Panc1 (cell line): ENCODE measurements at regions not wholly inside any gene's neighbourhood (a gene's known extent, or its start where the extent isn't known, plus 50 kb on each side); places are given as distances from the start of the nearest gene placed in this dataset.

Experiments
- ATAC-seq: fragments of 200-7000 bp; cut with Tn5 transposase; 2 replicates; pipeline ENCODE4 v1.9.1; 2020; ENCODE audit warnings: mild to moderate bottlenecking, moderate library complexity
- BruUV-seq: library from RNA; stranded (reverse); fragments of 400-500 nt; replicated peaks from 2 replicates; lab custom pipeline; 2021; lab: Mats Ljungman, UMichigan
- CTCF ChIA-PET: fragments of 300-600 bp; sonication (Branson Sonifier 250); formaldehyde crosslinking; loops from one replicate; lab custom pipeline; 2022; ENCODE audit warnings: antibody characterized with exemption; lab: Charles Lee
- POLR2A ChIA-PET: fragments of 300-600 bp; sonication (Branson Sonifier 250); formaldehyde crosslinking; loops from one replicate; lab custom pipeline; 2022; ENCODE audit warnings: antibody characterized with exemption; lab: Charles Lee
- DNase-seq: peaks from one replicate; pipeline ENCODE4 v3.0.0-alpha.2; 2010; ENCODE audit warnings: low read depth, low spot score
- H3K27ac ChIP-seq: 2 replicates; pipeline ENCODE4 v1.5.1; 2011; ENCODE audit warnings: mild to moderate bottlenecking, low read length, inconsistent platforms
- H3K27me3 ChIP-seq: fragments of 200-500 bp; sonication (Bioruptor generic); 2 replicates; pipeline ENCODE4 v1.6.0; 2014; ENCODE audit warnings: low read length, inconsistent platforms; ENCODE audit not compliant: control insufficient read depth, insufficient read depth
- H3K36me3 ChIP-seq: fragments of 200-500 bp; sonication (Bioruptor generic); 2 replicates; pipeline ENCODE4 v1.5.1; 2014; ENCODE audit warnings: inconsistent platforms, mild to moderate bottlenecking, low read length, moderate library complexity; ENCODE audit not compliant: control insufficient read depth, insufficient read depth
- H3K4me1 ChIP-seq: 2 replicates; pipeline ENCODE4 v1.5.1; 2011; ENCODE audit warnings: inconsistent platforms, mild to moderate bottlenecking, low read length, moderate library complexity; ENCODE audit not compliant: control insufficient read depth, insufficient read depth
- H3K4me3 ChIP-seq, 2 experiments: 2 replicates each; pipeline ENCODE4 v1.5.1; 2011 to 2012; ENCODE audit warnings: low read depth in 2 of 2, low read length in 2 of 2, mild to moderate bottlenecking in 2 of 2, inconsistent platforms in 1 of 2, moderate library complexity in 1 of 2
- H3K9me3 ChIP-seq: fragments of 200-500 bp; sonication (Bioruptor generic); 2 replicates; pipeline ENCODE4 v1.5.1; 2014; ENCODE audit warnings: low read depth, mild to moderate bottlenecking, inconsistent platforms, low read length, moderate library complexity; ENCODE audit not compliant: control insufficient read depth, insufficient read depth
- POLR2AphosphoS5 ChIP-seq: IDR thresholded peaks from 2 replicates; pipeline ENCODE4 v1.6.1; 2012; ENCODE audit warnings: mild to moderate bottlenecking, low read depth, low read length, moderate library complexity
- SIN3A ChIP-seq: IDR thresholded peaks from 2 replicates; pipeline ENCODE4 v1.6.1; 2012; ENCODE audit warnings: low read depth, mild to moderate bottlenecking, low read length, moderate library complexity, borderline replicate concordance; ENCODE audit not compliant: insufficient read depth
- TCF7L2 ChIP-seq: IDR thresholded peaks from 2 replicates; pipeline ENCODE4 v1.6.1; 2011; ENCODE audit warnings: mild to moderate bottlenecking, low read depth, low read length, inconsistent platforms
- in situ Hi-C: cut with HindIII; loops from 2 replicates; pipeline ENCODE4 v1.10.0; 2016; ENCODE audit warnings: low sequenced_read_pairs, low pct_unique_long_range_greater_than_20kb
- intact Hi-C: fragments of 100-400 bp; cut with micrococcal nuclease; formaldehyde crosslinking; loops from one replicate; pipeline ENCODE4 v1.10.0; 2022; ENCODE audit not compliant: unreplicated experiment
- TF ChIP-seq, protein P1 (sequence below): fragments of 450-650 bp; IDR thresholded peaks from 2 replicates; pipeline ENCODE4 v1.5.1; 2017; ENCODE audit warnings: mild to moderate bottlenecking
- TF ChIP-seq, protein P2 (sequence below), 2 experiments: IDR thresholded peaks; 2 replicates each; pipeline ENCODE4 v1.6.1; 2011 to 2012; ENCODE audit warnings: low read depth in 2 of 2, control low read depth in 1 of 2, low read length in 1 of 2, mild to moderate bottlenecking in 1 of 2, moderate library complexity in 1 of 2; ENCODE audit not compliant: insufficient read depth in 1 of 2

DNA sequence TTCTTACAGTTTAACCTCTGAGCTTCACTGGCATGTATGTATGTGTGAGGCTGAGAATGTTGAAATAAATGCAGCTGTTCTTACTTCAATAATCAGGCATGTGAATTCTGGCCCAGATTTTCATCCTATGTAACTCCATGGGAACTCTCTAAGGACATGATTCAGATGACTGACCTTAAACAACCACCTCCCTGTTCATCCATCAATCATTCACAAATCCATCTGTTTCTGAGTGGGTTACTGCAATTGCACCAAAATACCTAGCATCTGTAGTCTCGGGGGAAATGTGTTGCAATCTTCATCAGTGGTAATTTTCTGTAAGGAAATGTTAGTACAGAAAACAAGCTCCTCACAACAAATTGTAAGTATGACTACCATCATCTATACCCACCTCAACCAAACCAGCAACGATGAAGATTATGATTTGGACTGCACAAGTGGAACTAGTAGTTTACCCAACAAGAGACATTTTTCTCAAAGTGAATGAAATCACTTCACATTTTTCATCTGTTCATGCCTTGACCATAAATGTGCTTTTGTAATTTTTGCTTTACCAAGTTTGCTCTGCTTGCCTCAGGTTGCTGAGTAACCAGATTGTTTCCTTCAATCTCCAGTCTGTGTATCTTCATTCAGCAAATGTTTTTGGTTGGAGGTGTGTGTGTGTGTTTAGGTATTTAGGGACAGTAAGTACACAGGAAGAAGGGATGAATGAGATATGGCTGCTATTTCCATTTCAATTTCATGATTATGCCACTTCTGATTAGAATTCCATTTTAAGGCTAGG, 65.7 kb upstream of the FZD8 start:
- Histone ChIP-seq H3K9me3 (no peaks in the 10 kb centered on the region), H3K36me3 (no peaks in the 10 kb centered on the region), H3K27ac (no peak overlapping the region), H3K4me3 (no peak overlapping the region), H3K4me1 (no peaks in the 10 kb centered on the region), H3K27me3 (no peaks in the 10 kb centered on the region)
- DNase-seq (no peak), ATAC-seq (no peak)
- POLR2A ChIA-PET, result no interaction called here
- CTCF ChIA-PET, result no interaction called here
- in situ Hi-C loops (no loop called here), intact Hi-C loops (no loop called here)
- no TSS peak for BruUV-seq
- TF ChIP-seq SIN3A, result no peak
- TF ChIP-seq, protein P1, sequence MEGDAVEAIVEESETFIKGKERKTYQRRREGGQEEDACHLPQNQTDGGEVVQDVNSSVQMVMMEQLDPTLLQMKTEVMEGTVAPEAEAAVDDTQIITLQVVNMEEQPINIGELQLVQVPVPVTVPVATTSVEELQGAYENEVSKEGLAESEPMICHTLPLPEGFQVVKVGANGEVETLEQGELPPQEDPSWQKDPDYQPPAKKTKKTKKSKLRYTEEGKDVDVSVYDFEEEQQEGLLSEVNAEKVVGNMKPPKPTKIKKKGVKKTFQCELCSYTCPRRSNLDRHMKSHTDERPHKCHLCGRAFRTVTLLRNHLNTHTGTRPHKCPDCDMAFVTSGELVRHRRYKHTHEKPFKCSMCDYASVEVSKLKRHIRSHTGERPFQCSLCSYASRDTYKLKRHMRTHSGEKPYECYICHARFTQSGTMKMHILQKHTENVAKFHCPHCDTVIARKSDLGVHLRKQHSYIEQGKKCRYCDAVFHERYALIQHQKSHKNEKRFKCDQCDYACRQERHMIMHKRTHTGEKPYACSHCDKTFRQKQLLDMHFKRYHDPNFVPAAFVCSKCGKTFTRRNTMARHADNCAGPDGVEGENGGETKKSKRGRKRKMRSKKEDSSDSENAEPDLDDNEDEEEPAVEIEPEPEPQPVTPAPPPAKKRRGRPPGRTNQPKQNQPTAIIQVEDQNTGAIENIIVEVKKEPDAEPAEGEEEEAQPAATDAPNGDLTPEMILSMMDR, result no peak
- TF ChIP-seq, protein P2, sequence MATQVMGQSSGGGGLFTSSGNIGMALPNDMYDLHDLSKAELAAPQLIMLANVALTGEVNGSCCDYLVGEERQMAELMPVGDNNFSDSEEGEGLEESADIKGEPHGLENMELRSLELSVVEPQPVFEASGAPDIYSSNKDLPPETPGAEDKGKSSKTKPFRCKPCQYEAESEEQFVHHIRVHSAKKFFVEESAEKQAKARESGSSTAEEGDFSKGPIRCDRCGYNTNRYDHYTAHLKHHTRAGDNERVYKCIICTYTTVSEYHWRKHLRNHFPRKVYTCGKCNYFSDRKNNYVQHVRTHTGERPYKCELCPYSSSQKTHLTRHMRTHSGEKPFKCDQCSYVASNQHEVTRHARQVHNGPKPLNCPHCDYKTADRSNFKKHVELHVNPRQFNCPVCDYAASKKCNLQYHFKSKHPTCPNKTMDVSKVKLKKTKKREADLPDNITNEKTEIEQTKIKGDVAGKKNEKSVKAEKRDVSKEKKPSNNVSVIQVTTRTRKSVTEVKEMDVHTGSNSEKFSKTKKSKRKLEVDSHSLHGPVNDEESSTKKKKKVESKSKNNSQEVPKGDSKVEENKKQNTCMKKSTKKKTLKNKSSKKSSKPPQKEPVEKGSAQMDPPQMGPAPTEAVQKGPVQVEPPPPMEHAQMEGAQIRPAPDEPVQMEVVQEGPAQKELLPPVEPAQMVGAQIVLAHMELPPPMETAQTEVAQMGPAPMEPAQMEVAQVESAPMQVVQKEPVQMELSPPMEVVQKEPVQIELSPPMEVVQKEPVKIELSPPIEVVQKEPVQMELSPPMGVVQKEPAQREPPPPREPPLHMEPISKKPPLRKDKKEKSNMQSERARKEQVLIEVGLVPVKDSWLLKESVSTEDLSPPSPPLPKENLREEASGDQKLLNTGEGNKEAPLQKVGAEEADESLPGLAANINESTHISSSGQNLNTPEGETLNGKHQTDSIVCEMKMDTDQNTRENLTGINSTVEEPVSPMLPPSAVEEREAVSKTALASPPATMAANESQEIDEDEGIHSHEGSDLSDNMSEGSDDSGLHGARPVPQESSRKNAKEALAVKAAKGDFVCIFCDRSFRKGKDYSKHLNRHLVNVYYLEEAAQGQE (IDR thresholded peaks at IDR 0.05; ENCODE audit: insufficient read depth in 1 of 2, low read depth in 2 of 2, low read length in 1 of 2), result no peak
- TF ChIP-seq TCF7L2, result no peak
- no peak for TF ChIP-seq POLR2AphosphoS5

DNA sequence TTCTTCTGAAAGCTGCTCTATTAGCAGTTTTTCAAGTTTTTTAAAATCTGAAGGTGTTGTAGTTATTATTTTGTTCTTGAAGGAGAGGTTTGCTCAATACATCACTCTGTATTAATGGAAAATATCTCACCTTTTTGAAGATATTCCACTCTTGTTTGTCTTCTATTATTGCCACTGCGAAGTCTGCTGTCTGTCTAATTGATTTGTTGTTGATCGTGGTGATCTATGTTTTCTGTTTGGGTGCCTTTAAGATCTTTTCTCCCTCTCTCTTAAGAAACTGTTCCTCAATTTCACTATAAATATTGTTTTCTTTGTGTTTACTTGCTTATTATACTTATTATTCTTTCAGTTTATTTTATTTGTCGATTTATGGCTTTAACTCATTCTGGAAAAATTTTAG, 64.9 kb upstream of the FZD8 start:
- ChIA-PET POLR2A (no interaction called here), CTCF (no interaction called here)
- in situ Hi-C loops, result no loop called here
- DNase-seq, result no peak
- BruUV-seq, result no TSS peak
- no peak overlapping the region for H3K4me3 ChIP-seq
- no peak for ATAC-seq
- H3K27me3 ChIP-seq, result no peaks in the 10 kb centered on the region
- intact Hi-C loops, result no loop called here
- no peak overlapping the region for H3K27ac ChIP-seq
- H3K9me3 ChIP-seq, result no peaks in the 10 kb centered on the region
- TF ChIP-seq, protein P2 (IDR thresholded peaks at IDR 0.05; ENCODE audit: insufficient read depth in 1 of 2, low read depth in 2 of 2, low read length in 1 of 2), result no peak
- TF ChIP-seq, protein P1, result no peak
- TF ChIP-seq TCF7L2, result no peak
- no peak for TF ChIP-seq SIN3A
- TF ChIP-seq POLR2AphosphoS5, result no peak
- no peaks in the 10 kb centered on the region for H3K4me1 ChIP-seq
- no peaks in the 10 kb centered on the region for H3K36me3 ChIP-seq
